ENCODE measurements at regions not wholly inside any gene's neighbourhood (a gene's known extent, or its start where the extent isn't known, plus 50 kb on each side); places are given as distances from the start of the nearest gene placed in this dataset.
"Not testable (repeated sequence)": the region's sequence is repeated elsewhere in the genome, so short reads cannot be mapped to it uniquely, and the experiment has no call there.

- Histone ChIP-seq H3K4me1 (ENCODE audit: control insufficient read depth in 3 of 3, insufficient read depth in 3 of 3, low read length in 3 of 3) (no peaks in the 10 kb centered on the region), H3K9me3 (ENCODE audit: control insufficient read depth in 3 of 3, low read length in 3 of 3) (no peaks in the 10 kb centered on the region), H3K9ac (ENCODE audit: low read depth in 1 of 3, low read length in 3 of 3) (no peak overlapping the region), H3K27me3 (ENCODE audit: control insufficient read depth in 3 of 3, insufficient read depth in 3 of 3, low read length in 3 of 3) (no peaks in the 10 kb centered on the region), H3K4me3 (ENCODE audit: low read length in 3 of 3) (no peak overlapping the region), H3K27ac (ENCODE audit: low read depth, low read length) (no peak overlapping the region), H3K36me3 (ENCODE audit: control insufficient read depth in 3 of 3, insufficient read depth in 3 of 3, low read length in 3 of 3) (no peaks in the 10 kb centered on the region)
These were observed 440.6 kb upstream of the EPHA7 start for GRCh38 chr6:93859971-93860370.

GRCh38 chr6:93858213-93858612 lies 438.9 kb upstream of the EPHA7 start:
- no peak overlapping the region for H3K4me3 ChIP-seq (ENCODE audit: low read length in 3 of 3)
- H3K9me3 ChIP-seq (ENCODE audit: control insufficient read depth in 3 of 3, low read length in 3 of 3), result no peaks in the 10 kb centered on the region
- H3K4me1 ChIP-seq (ENCODE audit: control insufficient read depth in 3 of 3, insufficient read depth in 3 of 3, low read length in 3 of 3), result no peaks in the 10 kb centered on the region
- no peak overlapping the region for H3K9ac ChIP-seq (ENCODE audit: low read depth in 1 of 3, low read length in 3 of 3)
- no peaks in the 10 kb centered on the region for H3K27me3 ChIP-seq (ENCODE audit: control insufficient read depth in 3 of 3, insufficient read depth in 3 of 3, low read length in 3 of 3)
- no peaks in the 10 kb centered on the region for H3K36me3 ChIP-seq (ENCODE audit: control insufficient read depth in 3 of 3, insufficient read depth in 3 of 3, low read length in 3 of 3)
- H3K27ac ChIP-seq (ENCODE audit: low read depth, low read length), result no peak overlapping the region

- Histone ChIP-seq H3K4me1 (ENCODE audit: control insufficient read depth in 3 of 3, insufficient read depth in 3 of 3, low read length in 3 of 3) (no peaks in the 10 kb centered on the region), H3K36me3 (ENCODE audit: control insufficient read depth in 3 of 3, insufficient read depth in 3 of 3, low read length in 3 of 3) (no peaks in the 10 kb centered on the region), H3K9me3 (ENCODE audit: control insufficient read depth in 3 of 3, low read length in 3 of 3) (no peaks in the 10 kb centered on the region), H3K27ac (ENCODE audit: low read depth, low read length) (no peak overlapping the region), H3K27me3 (ENCODE audit: control insufficient read depth in 3 of 3, insufficient read depth in 3 of 3, low read length in 3 of 3) (no peaks in the 10 kb centered on the region), H3K9ac (ENCODE audit: low read depth in 1 of 3, low read length in 3 of 3) (no peak overlapping the region), H3K4me3 (ENCODE audit: low read length in 3 of 3) (no peak overlapping the region)
These were observed 430.5 kb upstream of the EPHA7 start for GRCh38 chr6:93849857-93850256.

- Histone ChIP-seq H3K4me3 (ENCODE audit: low read length in 3 of 3) (no peak overlapping the region), H3K27me3 (ENCODE audit: control insufficient read depth in 3 of 3, insufficient read depth in 3 of 3, low read length in 3 of 3) (no peaks in the 10 kb centered on the region), H3K27ac (ENCODE audit: low read depth, low read length) (no peak overlapping the region), H3K9ac (ENCODE audit: low read depth in 1 of 3, low read length in 3 of 3) (no peak overlapping the region), H3K9me3 (ENCODE audit: control insufficient read depth in 3 of 3, low read length in 3 of 3) (no peaks in the 10 kb centered on the region), H3K4me1 (ENCODE audit: control insufficient read depth in 3 of 3, insufficient read depth in 3 of 3, low read length in 3 of 3) (no peaks in the 10 kb centered on the region), H3K36me3 (ENCODE audit: control insufficient read depth in 3 of 3, insufficient read depth in 3 of 3, low read length in 3 of 3) (no peaks in the 10 kb centered on the region)
These were observed 428.8 kb upstream of the EPHA7 start for GRCh38 chr6:93848031-93848742.

- no peaks in the 10 kb centered on the region for H3K27me3 ChIP-seq (ENCODE audit: control insufficient read depth in 3 of 3, insufficient read depth in 3 of 3, low read length in 3 of 3)
- no peak overlapping the region for H3K9ac ChIP-seq (ENCODE audit: low read depth in 1 of 3, low read length in 3 of 3)
- H3K36me3 ChIP-seq (ENCODE audit: control insufficient read depth in 3 of 3, insufficient read depth in 3 of 3, low read length in 3 of 3), result no peaks in the 10 kb centered on the region
- no peak overlapping the region for H3K4me3 ChIP-seq (ENCODE audit: low read length in 3 of 3)
- H3K9me3 ChIP-seq (ENCODE audit: control insufficient read depth in 3 of 3, low read length in 3 of 3), result no peaks in the 10 kb centered on the region
- no peaks in the 10 kb centered on the region for H3K4me1 ChIP-seq (ENCODE audit: control insufficient read depth in 3 of 3, insufficient read depth in 3 of 3, low read length in 3 of 3)
- no peak overlapping the region for H3K27ac ChIP-seq (ENCODE audit: low read depth, low read length)
These were observed 422.8 kb upstream of the EPHA7 start for GRCh38 chr6:93842178-93842577.

GRCh38 chr6:93835451-93836145 lies 416.2 kb upstream of the EPHA7 start:
- H3K27ac ChIP-seq (ENCODE audit: low read depth, low read length); H3K9me3 ChIP-seq (ENCODE audit: control insufficient read depth in 3 of 3, low read length in 3 of 3): not testable (repeated sequence)

GRCh38 chr6:93835026-93835425 lies 415.7 kb upstream of the EPHA7 start:
- not testable (repeated sequence) for H3K27ac ChIP-seq (ENCODE audit: low read depth, low read length); H3K9ac ChIP-seq (ENCODE audit: low read depth in 1 of 3, low read length in 3 of 3); H3K9me3 ChIP-seq (ENCODE audit: control insufficient read depth in 3 of 3, low read length in 3 of 3); H3K4me1 ChIP-seq (ENCODE audit: control insufficient read depth in 3 of 3, insufficient read depth in 3 of 3, low read length in 3 of 3); H3K36me3 ChIP-seq (ENCODE audit: control insufficient read depth in 3 of 3, insufficient read depth in 3 of 3, low read length in 3 of 3); H3K4me3 ChIP-seq (ENCODE audit: low read length in 3 of 3); H3K27me3 ChIP-seq (ENCODE audit: control insufficient read depth in 3 of 3, insufficient read depth in 3 of 3, low read length in 3 of 3)

More at GRCh38 chr6:93835451-93836145, 416.2 kb upstream of the EPHA7 start:
- not testable (repeated sequence) for H3K4me3 ChIP-seq (ENCODE audit: low read length in 3 of 3); H3K36me3 ChIP-seq (ENCODE audit: control insufficient read depth in 3 of 3, insufficient read depth in 3 of 3, low read length in 3 of 3); H3K4me1 ChIP-seq (ENCODE audit: control insufficient read depth in 3 of 3, insufficient read depth in 3 of 3, low read length in 3 of 3); H3K27me3 ChIP-seq (ENCODE audit: control insufficient read depth in 3 of 3, insufficient read depth in 3 of 3, low read length in 3 of 3); H3K9ac ChIP-seq (ENCODE audit: low read depth in 1 of 3, low read length in 3 of 3)

- not testable (repeated sequence) for H3K27ac ChIP-seq (ENCODE audit: low read depth, low read length); H3K4me3 ChIP-seq (ENCODE audit: low read length in 3 of 3); H3K4me1 ChIP-seq (ENCODE audit: control insufficient read depth in 3 of 3, insufficient read depth in 3 of 3, low read length in 3 of 3); H3K9ac ChIP-seq (ENCODE audit: low read depth in 1 of 3, low read length in 3 of 3); H3K36me3 ChIP-seq (ENCODE audit: control insufficient read depth in 3 of 3, insufficient read depth in 3 of 3, low read length in 3 of 3); H3K9me3 ChIP-seq (ENCODE audit: control insufficient read depth in 3 of 3, low read length in 3 of 3); H3K27me3 ChIP-seq (ENCODE audit: control insufficient read depth in 3 of 3, insufficient read depth in 3 of 3, low read length in 3 of 3)
These were observed 414.0 kb upstream of the EPHA7 start for GRCh38 chr6:93833326-93833725.

- H3K9me3 ChIP-seq (ENCODE audit: control insufficient read depth in 3 of 3, low read length in 3 of 3); H3K4me3 ChIP-seq (ENCODE audit: low read length in 3 of 3): not testable (repeated sequence)
These were observed 410.4 kb upstream of the EPHA7 start for GRCh38 chr6:93829757-93830156.

GRCh38 chr6:93829009-93829408 lies 409.6 kb upstream of the EPHA7 start:
- Histone ChIP-seq H3K27ac (ENCODE audit: low read depth, low read length) (no peak overlapping the region), H3K9me3 (ENCODE audit: control insufficient read depth in 3 of 3, low read length in 3 of 3) (no peaks in the 10 kb centered on the region), H3K4me1 (ENCODE audit: control insufficient read depth in 3 of 3, insufficient read depth in 3 of 3, low read length in 3 of 3) (no peaks in the 10 kb centered on the region), H3K27me3 (ENCODE audit: control insufficient read depth in 3 of 3, insufficient read depth in 3 of 3, low read length in 3 of 3) (no peaks in the 10 kb centered on the region), H3K9ac (ENCODE audit: low read depth in 1 of 3, low read length in 3 of 3) (no peak overlapping the region), H3K36me3 (ENCODE audit: control insufficient read depth in 3 of 3, insufficient read depth in 3 of 3, low read length in 3 of 3) (no peaks in the 10 kb centered on the region), H3K4me3 (ENCODE audit: low read length in 3 of 3) (no peak overlapping the region)

More at GRCh38 chr6:93829757-93830156, 410.4 kb upstream of the EPHA7 start:
- not testable (repeated sequence) for H3K9ac ChIP-seq (ENCODE audit: low read depth in 1 of 3, low read length in 3 of 3); H3K36me3 ChIP-seq (ENCODE audit: control insufficient read depth in 3 of 3, insufficient read depth in 3 of 3, low read length in 3 of 3); H3K27me3 ChIP-seq (ENCODE audit: control insufficient read depth in 3 of 3, insufficient read depth in 3 of 3, low read length in 3 of 3); H3K4me1 ChIP-seq (ENCODE audit: control insufficient read depth in 3 of 3, insufficient read depth in 3 of 3, low read length in 3 of 3); H3K27ac ChIP-seq (ENCODE audit: low read depth, low read length)
